Endothelial cell (in vitro differentiated cells): ENCODE measurements at regions not wholly inside any gene's neighbourhood (a gene's known extent, or its start where the extent isn't known, plus 50 kb on each side); places are given as distances from the start of the nearest gene placed in this dataset.

Source experiments
- DNase-seq: peaks from one replicate; pipeline ENCODE4 v3.0.0; 2021; ENCODE audit warnings: low spot score
- H3K27ac Mint-ChIP-seq: one replicate; pipeline ENCODE4 v1.8.0; 2021; ENCODE audit warnings: mixed read lengths, inconsistent platforms; ENCODE audit not compliant: unreplicated experiment
- H3K27me3 Mint-ChIP-seq: one replicate; pipeline ENCODE4 v1.8.0; 2021; ENCODE audit warnings: mild to moderate bottlenecking, moderate library complexity, mixed read lengths, inconsistent platforms; ENCODE audit not compliant: unreplicated experiment
- H3K36me3 Mint-ChIP-seq: one replicate; pipeline ENCODE4 v1.8.0; 2021; ENCODE audit warnings: mild to moderate bottlenecking, low read depth, mixed read lengths, inconsistent platforms; ENCODE audit not compliant: unreplicated experiment
- H3K4me1 Mint-ChIP-seq: one replicate; pipeline ENCODE4 v1.8.0; 2021; ENCODE audit warnings: mild to moderate bottlenecking, mixed read lengths, inconsistent platforms; ENCODE audit not compliant: unreplicated experiment
- H3K4me3 Mint-ChIP-seq: one replicate; pipeline ENCODE4 v1.8.0; 2021; ENCODE audit warnings: mild to moderate bottlenecking, mixed read lengths, inconsistent platforms; ENCODE audit not compliant: unreplicated experiment
- H3K9me3 Mint-ChIP-seq: one replicate; pipeline ENCODE4 v1.8.0; 2021; ENCODE audit warnings: mixed read lengths, inconsistent platforms; ENCODE audit not compliant: unreplicated experiment
- CTCF ChIP-seq: fragments of 200-600 bp; sonication (generic); IDR thresholded peaks from one replicate; pipeline ENCODE4 v1.5.0; 2021; ENCODE audit warnings: antibody characterized with exemption; ENCODE audit not compliant: unreplicated experiment

DNA sequence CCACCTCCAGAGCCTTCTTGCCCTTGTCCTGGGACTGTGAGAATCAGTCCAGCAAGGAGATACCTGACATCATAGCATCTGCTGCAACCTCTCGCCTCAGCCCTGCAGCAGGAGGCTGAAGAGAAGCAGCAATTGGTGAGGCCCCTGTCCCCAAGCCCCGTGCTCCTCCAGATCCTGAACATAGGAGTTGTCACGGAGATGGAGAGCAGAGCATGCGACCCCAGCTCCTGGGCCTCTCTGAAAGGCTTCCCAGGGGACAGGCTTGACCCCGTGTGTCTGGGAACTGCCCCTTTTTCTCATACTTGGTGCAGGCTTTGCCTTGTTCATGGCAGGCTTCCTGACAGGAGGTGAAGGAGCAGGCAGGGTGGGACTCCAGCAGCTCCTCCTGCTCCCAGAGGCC is 127.7 kb upstream of the PZP start:
- Mint-ChIP-seq H3K9me3 (peaks cover 4% of the 10 kb centered on the region), H3K4me3 (no peak overlapping the region), H3K27ac (no peak overlapping the region), H3K4me1 (no peaks in the 10 kb centered on the region), H3K36me3 (peaks cover 4% of the 10 kb centered on the region), H3K27me3 (peaks cover 2% of the 10 kb centered on the region)
- no peak for TF ChIP-seq CTCF
- DNase-seq = no peak

- no peak for DNase-seq
- Mint-ChIP-seq H3K4me1 (no peaks in the 10 kb centered on the region), H3K27me3 (peaks cover 2% of the 10 kb centered on the region), H3K27ac (no peak overlapping the region), H3K9me3 (peaks cover 4% of the 10 kb centered on the region), H3K36me3 (peaks cover 4% of the 10 kb centered on the region), H3K4me3 (no peak overlapping the region)
- TF ChIP-seq CTCF = no peak
Observed at GRCh38 chr12:9334964-9335363, 126.8 kb upstream of the PZP start.

DNA sequence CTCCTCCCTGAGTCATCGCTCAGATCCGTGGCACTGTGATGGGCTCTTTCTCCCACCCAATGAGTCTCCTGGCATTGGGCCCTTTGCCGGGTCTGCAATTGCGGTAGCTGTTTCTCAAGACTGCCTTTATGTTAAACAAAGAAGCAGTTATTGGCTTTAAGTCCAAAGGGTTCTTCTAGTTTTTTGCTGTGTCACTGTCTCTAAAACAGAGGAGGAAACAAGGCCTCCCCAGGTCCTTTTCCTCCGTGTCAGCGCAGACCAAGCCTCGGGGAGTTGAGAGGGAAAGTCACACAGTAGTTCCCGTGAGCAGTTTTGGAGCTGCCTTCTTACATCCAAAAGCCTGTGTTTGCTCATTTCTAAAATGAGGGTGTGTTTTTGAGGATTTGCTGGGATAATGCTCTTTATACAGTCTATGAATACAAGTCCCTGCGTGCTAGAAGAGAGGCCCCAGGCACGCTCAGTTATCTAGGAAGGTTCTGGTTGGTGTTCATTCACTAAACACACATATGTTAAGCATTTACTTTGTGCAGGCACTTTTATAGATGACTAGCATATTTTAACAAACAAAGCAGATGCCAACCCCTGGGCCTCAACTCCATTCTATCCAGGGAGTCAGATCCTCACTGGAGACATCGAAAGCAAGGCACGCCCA is 126.0 kb upstream of the PZP start:
- no peak overlapping the region for H3K27ac Mint-ChIP-seq
- no peak overlapping the region for H3K4me3 Mint-ChIP-seq
- H3K36me3 Mint-ChIP-seq = peaks cover 4% of the 10 kb centered on the region
- H3K27me3 Mint-ChIP-seq = peaks cover 2% of the 10 kb centered on the region
- no peaks in the 10 kb centered on the region for H3K4me1 Mint-ChIP-seq
- no peak for DNase-seq
- peaks cover 4% of the 10 kb centered on the region for H3K9me3 Mint-ChIP-seq
- TF ChIP-seq CTCF = no peak

DNA sequence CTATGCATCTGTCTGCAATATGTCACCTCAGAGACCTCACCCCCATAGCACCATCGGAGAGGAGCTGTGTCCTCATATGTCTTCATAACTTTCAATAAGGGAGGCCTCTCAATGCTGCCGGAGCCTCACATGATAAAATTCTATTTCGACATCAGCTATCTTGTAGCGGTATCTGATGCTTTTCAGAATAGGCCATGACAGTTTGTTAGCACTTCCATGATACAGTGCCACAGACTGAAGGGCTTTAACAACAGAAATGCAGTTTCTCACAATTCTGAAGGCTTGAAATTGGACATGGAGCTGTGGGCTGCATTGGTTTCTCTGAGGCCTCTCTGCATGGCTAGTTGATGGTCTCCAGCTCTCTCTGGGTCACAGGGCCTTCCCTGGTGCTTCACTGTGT is 125.0 kb upstream of the PZP start:
- no peak overlapping the region for H3K4me3 Mint-ChIP-seq
- peaks cover 4% of the 10 kb centered on the region for H3K9me3 Mint-ChIP-seq
- H3K27ac Mint-ChIP-seq = no peak overlapping the region
- TF ChIP-seq CTCF = no peak
- H3K27me3 Mint-ChIP-seq = peaks cover 4% of the 10 kb centered on the region
- peaks cover 4% of the 10 kb centered on the region for H3K36me3 Mint-ChIP-seq
- H3K4me1 Mint-ChIP-seq = no peaks in the 10 kb centered on the region
- DNase-seq = no peak

GRCh38 chr12:9332564-9332963 is 124.4 kb upstream of the PZP start:
- Mint-ChIP-seq H3K27ac (no peak overlapping the region), H3K4me1 (no peaks in the 10 kb centered on the region), H3K9me3 (peaks cover 4% of the 10 kb centered on the region), H3K27me3 (peaks cover 4% of the 10 kb centered on the region), H3K4me3 (no peak overlapping the region), H3K36me3 (peaks cover 4% of the 10 kb centered on the region)
- no peak for DNase-seq
- TF ChIP-seq CTCF = no peak
